ENCODE measurements at regions not wholly inside any gene's neighbourhood (a gene's known extent, or its start where the extent isn't known, plus 50 kb on each side); places are given as distances from the start of the nearest gene placed in this dataset.

DNA sequence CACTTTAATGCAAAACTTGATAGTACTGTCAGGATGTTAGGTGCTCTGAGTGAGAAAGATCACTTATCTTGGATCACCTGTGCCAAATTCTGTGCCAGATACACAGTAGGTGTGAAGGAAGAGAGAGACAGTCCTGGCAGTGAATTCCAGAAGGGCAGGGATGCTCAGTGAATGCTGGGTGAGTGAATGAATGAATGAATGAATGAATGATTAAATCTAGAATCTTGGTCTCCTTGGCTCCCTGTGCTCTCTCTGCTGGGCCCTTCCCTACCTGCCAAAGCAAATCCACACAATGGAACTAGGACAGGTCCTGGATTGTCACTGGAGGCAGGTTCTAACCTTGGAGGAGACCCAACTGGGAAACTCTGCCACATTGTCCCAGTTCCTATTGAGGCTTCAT, 117.5 kb upstream of the CXCL14 start:
- Histone ChIP-seq H3K27me3 (ENCODE audit: insufficient read depth, low read depth, low read length) (no peaks in the 10 kb centered on the region), H3K4me2 (ENCODE audit: low read length) (no peak overlapping the region), H2AFZ (ENCODE audit: low read depth, low read length) (no peak overlapping the region), H3K4me3 (ENCODE audit: low read length) (no peak overlapping the region), H3K36me3 (ENCODE audit: insufficient read depth, low read length) (no peaks in the 10 kb centered on the region), H4K20me1 (ENCODE audit: insufficient read depth) (no peaks in the 10 kb centered on the region), H3K79me2 (replicated peaks; ENCODE audit: insufficient read depth, low read length) (no peaks in the 10 kb centered on the region), H3F3A (ENCODE audit: insufficient read depth, low read length, poor library complexity, severe bottlenecking) (no peaks in the 10 kb centered on the region), H3K9me3 (ENCODE audit: low read length) (no peaks in the 10 kb centered on the region), H3K9ac (ENCODE audit: low read length) (no peak overlapping the region), H3K9me2 (ENCODE audit: insufficient read depth, low read length) (no peaks in the 10 kb centered on the region), H3K27ac (ENCODE audit: low read length) (no peak overlapping the region)
- TF ChIP-seq, protein P1, sequence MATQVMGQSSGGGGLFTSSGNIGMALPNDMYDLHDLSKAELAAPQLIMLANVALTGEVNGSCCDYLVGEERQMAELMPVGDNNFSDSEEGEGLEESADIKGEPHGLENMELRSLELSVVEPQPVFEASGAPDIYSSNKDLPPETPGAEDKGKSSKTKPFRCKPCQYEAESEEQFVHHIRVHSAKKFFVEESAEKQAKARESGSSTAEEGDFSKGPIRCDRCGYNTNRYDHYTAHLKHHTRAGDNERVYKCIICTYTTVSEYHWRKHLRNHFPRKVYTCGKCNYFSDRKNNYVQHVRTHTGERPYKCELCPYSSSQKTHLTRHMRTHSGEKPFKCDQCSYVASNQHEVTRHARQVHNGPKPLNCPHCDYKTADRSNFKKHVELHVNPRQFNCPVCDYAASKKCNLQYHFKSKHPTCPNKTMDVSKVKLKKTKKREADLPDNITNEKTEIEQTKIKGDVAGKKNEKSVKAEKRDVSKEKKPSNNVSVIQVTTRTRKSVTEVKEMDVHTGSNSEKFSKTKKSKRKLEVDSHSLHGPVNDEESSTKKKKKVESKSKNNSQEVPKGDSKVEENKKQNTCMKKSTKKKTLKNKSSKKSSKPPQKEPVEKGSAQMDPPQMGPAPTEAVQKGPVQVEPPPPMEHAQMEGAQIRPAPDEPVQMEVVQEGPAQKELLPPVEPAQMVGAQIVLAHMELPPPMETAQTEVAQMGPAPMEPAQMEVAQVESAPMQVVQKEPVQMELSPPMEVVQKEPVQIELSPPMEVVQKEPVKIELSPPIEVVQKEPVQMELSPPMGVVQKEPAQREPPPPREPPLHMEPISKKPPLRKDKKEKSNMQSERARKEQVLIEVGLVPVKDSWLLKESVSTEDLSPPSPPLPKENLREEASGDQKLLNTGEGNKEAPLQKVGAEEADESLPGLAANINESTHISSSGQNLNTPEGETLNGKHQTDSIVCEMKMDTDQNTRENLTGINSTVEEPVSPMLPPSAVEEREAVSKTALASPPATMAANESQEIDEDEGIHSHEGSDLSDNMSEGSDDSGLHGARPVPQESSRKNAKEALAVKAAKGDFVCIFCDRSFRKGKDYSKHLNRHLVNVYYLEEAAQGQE (IDR thresholded peaks at IDR 0.05; ENCODE audit: borderline replicate concordance): no peak
- no peak for TF ChIP-seq EP300 (conservative IDR thresholded peaks at IDR 0.05; ENCODE audit: poor library complexity, severe bottlenecking)

GRCh38 chr5:135695656-135696313, 117.0 kb upstream of the CXCL14 start:
- Histone ChIP-seq H3K9ac (ENCODE audit: low read length) (no peak overlapping the region), H3K9me3 (ENCODE audit: low read length) (no peaks in the 10 kb centered on the region), H3K36me3 (ENCODE audit: insufficient read depth, low read length) (no peaks in the 10 kb centered on the region), H3K4me2 (ENCODE audit: low read length) (no peak overlapping the region), H2AFZ (ENCODE audit: low read depth, low read length) (no peak overlapping the region), H3K4me3 (ENCODE audit: low read length) (no peak overlapping the region), H3K27ac (ENCODE audit: low read length) (no peak overlapping the region), H3K9me2 (ENCODE audit: insufficient read depth, low read length) (no peaks in the 10 kb centered on the region), H3F3A (ENCODE audit: insufficient read depth, low read length, poor library complexity, severe bottlenecking) (no peaks in the 10 kb centered on the region), H3K27me3 (ENCODE audit: insufficient read depth, low read depth, low read length) (no peaks in the 10 kb centered on the region), H3K79me2 (replicated peaks; ENCODE audit: insufficient read depth, low read length) (no peaks in the 10 kb centered on the region), H4K20me1 (ENCODE audit: insufficient read depth) (no peaks in the 10 kb centered on the region)
- TF ChIP-seq RAD21 (conservative IDR thresholded peaks at IDR 0.05) (no peak), MXI1 (conservative IDR thresholded peaks at IDR 0.05; ENCODE audit: poor library complexity, severe bottlenecking) (no peak), EZH2 (IDR thresholded peaks at IDR 0.05; ENCODE audit: borderline replicate concordance, insufficient read depth, low read length, poor library complexity, severe bottlenecking) (no peak), POLR2AphosphoS5 (IDR thresholded peaks at IDR 0.05) (no peak)

DNA sequence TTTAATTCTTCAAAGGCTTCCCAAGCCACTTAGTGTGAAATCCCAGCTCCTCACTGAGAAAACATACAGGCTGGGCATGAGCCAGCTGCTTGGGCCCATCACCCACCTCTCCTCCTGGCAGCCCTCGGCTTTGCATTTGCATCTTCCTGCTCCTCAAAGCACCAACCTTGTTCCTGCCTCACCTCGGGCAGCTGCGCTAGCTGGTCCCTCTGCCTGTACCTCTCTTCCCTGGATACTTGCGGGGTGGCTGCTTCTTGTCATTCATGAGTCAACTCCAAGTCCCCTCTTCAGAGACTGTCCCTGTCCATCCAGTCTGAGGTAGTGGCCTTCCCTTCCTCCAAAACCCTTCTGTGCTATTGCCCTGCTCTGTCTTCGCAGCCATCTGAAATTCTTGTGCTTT, 116.1 kb upstream of the CXCL14 start:
- TF ChIP-seq, protein P1 (IDR thresholded peaks at IDR 0.05; ENCODE audit: borderline replicate concordance): no peak
- TF ChIP-seq TAF1 (IDR thresholded peaks at IDR 0.05; ENCODE audit: low read depth) (no peak), SMC3 (conservative IDR thresholded peaks at IDR 0.05; ENCODE audit: poor library complexity) (no peak), RAD21 (conservative IDR thresholded peaks at IDR 0.05) (no peak), EZH2 (IDR thresholded peaks at IDR 0.05; ENCODE audit: borderline replicate concordance, insufficient read depth, low read length, poor library complexity, severe bottlenecking) (no peak), POLR2AphosphoS5 (IDR thresholded peaks at IDR 0.05) (no peak), EP300 (conservative IDR thresholded peaks at IDR 0.05; ENCODE audit: poor library complexity, severe bottlenecking) (no peak), MXI1 (conservative IDR thresholded peaks at IDR 0.05; ENCODE audit: poor library complexity, severe bottlenecking) (no peak)
- TF ChIP-seq, protein P2, sequence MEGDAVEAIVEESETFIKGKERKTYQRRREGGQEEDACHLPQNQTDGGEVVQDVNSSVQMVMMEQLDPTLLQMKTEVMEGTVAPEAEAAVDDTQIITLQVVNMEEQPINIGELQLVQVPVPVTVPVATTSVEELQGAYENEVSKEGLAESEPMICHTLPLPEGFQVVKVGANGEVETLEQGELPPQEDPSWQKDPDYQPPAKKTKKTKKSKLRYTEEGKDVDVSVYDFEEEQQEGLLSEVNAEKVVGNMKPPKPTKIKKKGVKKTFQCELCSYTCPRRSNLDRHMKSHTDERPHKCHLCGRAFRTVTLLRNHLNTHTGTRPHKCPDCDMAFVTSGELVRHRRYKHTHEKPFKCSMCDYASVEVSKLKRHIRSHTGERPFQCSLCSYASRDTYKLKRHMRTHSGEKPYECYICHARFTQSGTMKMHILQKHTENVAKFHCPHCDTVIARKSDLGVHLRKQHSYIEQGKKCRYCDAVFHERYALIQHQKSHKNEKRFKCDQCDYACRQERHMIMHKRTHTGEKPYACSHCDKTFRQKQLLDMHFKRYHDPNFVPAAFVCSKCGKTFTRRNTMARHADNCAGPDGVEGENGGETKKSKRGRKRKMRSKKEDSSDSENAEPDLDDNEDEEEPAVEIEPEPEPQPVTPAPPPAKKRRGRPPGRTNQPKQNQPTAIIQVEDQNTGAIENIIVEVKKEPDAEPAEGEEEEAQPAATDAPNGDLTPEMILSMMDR (IDR thresholded peaks at IDR 0.05; ENCODE audit: poor library complexity, severe bottlenecking): no peak
- H3K9me2 ChIP-seq (ENCODE audit: insufficient read depth, low read length): no peaks in the 10 kb centered on the region
- H3K27me3 ChIP-seq (ENCODE audit: insufficient read depth, low read depth, low read length): no peaks in the 10 kb centered on the region
- no peaks in the 10 kb centered on the region for H4K20me1 ChIP-seq (ENCODE audit: insufficient read depth)
- H2AFZ ChIP-seq (ENCODE audit: low read depth, low read length): no peak overlapping the region
- H3K79me2 ChIP-seq (replicated peaks; ENCODE audit: insufficient read depth, low read length): no peaks in the 10 kb centered on the region
- H3K27ac ChIP-seq (ENCODE audit: low read length): no peak overlapping the region
- no peak overlapping the region for H3K9ac ChIP-seq (ENCODE audit: low read length)
- no peaks in the 10 kb centered on the region for H3K9me3 ChIP-seq (ENCODE audit: low read length)
- H3K36me3 ChIP-seq (ENCODE audit: insufficient read depth, low read length): no peaks in the 10 kb centered on the region
- H3F3A ChIP-seq (ENCODE audit: insufficient read depth, low read length, poor library complexity, severe bottlenecking): no peaks in the 10 kb centered on the region
- H3K4me3 ChIP-seq (ENCODE audit: low read length): no peak overlapping the region
- no peak overlapping the region for H3K4me2 ChIP-seq (ENCODE audit: low read length)

All from neural cell (in vitro differentiated cells).